OCI-LY3 (cell line): ENCODE measurements at regions not wholly inside any gene's neighbourhood (a gene's known extent, or its start where the extent isn't known, plus 50 kb on each side); places are given as distances from the start of the nearest gene placed in this dataset.

ENCODE experiments used
- H2AFZ ChIP-seq: fragments of 200-600, 300-600 bp; shearing (Covaris generic); 2 replicates; pipeline ENCODE4 v1.6.0; 2014; ENCODE audit warnings: antibody characterized with exemption, low read depth, low read length
- H3K27ac ChIP-seq: fragments of 200-600, 300-600 bp; sonication (generic); 2 replicates; pipeline ENCODE4 v1.5.1; 2014; ENCODE audit warnings: mild to moderate bottlenecking, low read length, moderate library complexity, mixed read lengths
- H3K27me3 ChIP-seq: fragments of 200-600, 300-600 bp; sonication (generic); 2 replicates; pipeline ENCODE4 v1.6.1; 2014; ENCODE audit warnings: low read depth, low read length, mixed read lengths
- H3K36me3 ChIP-seq: fragments of 200-600, 300-600 bp; sonication (generic); replicated peaks from 2 replicates; pipeline ENCODE3; 2014; ENCODE audit warnings: low read depth, low read length, mixed read lengths
- H3K4me1 ChIP-seq: fragments of 300-600, 200-600 bp; sonication (generic); 2 replicates; pipeline ENCODE4 v1.6.1; 2014; ENCODE audit warnings: low read length, mixed read lengths
- H3K4me2 ChIP-seq: fragments of 200-600, 300-600 bp; sonication (generic); 2 replicates; pipeline ENCODE4 v1.6.1; 2014; ENCODE audit warnings: low read length, mixed read lengths
- H3K4me3 ChIP-seq: fragments of 300-600, 200-600 bp; sonication (generic); 2 replicates; pipeline ENCODE4 v1.5.1; 2014; ENCODE audit warnings: antibody characterized with exemption, mild to moderate bottlenecking, low read length, moderate library complexity
- H3K79me2 ChIP-seq: fragments of 300-600, 200-600 bp; shearing (Covaris generic); 2 replicates; pipeline ENCODE4 v1.6.1; 2014; ENCODE audit warnings: mild to moderate bottlenecking, low read length, mixed read lengths
- H3K9ac ChIP-seq: fragments of 300-600, 200-600 bp; shearing (Covaris generic); 2 replicates; pipeline ENCODE4 v1.6.0; 2014; ENCODE audit warnings: mild to moderate bottlenecking, low read length, moderate library complexity
- H3K9me3 ChIP-seq: fragments of 200-600, 300-600 bp; shearing (Covaris generic); 2 replicates; pipeline ENCODE4 v1.6.1; 2014; ENCODE audit warnings: low read length, mixed read lengths; ENCODE audit not compliant: insufficient read depth
- H4K20me1 ChIP-seq: fragments of 200-600, 300-600 bp; sonication (generic); 2 replicates; pipeline ENCODE4 v1.6.1; 2016; ENCODE audit warnings: low read length, mixed read lengths; ENCODE audit not compliant: insufficient read depth
- EZH2phosphoT487 ChIP-seq: fragments of 200-600 bp; shearing (Covaris generic); IDR thresholded peaks from 2 replicates; pipeline ENCODE4 v1.6.1; 2018; ENCODE audit warnings: antibody characterized with exemption, mixed run types, low read depth
- TF ChIP-seq, protein P1 (sequence below): fragments of 200-600, 300-600 bp; sonication (generic); IDR thresholded peaks from 2 replicates; pipeline ENCODE4 v1.5.1; 2014; ENCODE audit warnings: antibody characterized with exemption, low read length, low read depth

DNA sequence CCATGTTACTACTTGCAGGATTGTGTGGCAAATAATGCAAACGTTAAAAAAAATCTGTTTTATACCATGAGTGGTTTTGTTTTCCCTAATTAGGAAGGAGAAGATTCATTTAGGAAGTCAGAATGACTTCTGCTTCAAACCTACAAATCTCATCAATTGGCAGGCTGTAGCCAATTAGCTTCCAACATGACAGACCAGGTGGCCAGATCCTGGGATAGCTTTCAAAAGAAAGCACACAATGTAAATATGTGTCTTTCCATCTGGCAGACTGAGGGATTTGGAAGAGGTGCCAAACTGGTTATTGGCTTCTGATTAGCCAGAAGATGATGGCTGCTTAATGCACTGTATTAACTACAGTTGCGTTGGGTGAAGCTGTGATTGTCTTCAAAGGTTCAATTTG, 432.8 kb downstream of the ANKRD50 start:
- H3K4me2 ChIP-seq: no peak overlapping the region
- no peak overlapping the region for H2AFZ ChIP-seq
- no peaks in the 10 kb centered on the region for H3K9me3 ChIP-seq
- TF ChIP-seq, protein P1, sequence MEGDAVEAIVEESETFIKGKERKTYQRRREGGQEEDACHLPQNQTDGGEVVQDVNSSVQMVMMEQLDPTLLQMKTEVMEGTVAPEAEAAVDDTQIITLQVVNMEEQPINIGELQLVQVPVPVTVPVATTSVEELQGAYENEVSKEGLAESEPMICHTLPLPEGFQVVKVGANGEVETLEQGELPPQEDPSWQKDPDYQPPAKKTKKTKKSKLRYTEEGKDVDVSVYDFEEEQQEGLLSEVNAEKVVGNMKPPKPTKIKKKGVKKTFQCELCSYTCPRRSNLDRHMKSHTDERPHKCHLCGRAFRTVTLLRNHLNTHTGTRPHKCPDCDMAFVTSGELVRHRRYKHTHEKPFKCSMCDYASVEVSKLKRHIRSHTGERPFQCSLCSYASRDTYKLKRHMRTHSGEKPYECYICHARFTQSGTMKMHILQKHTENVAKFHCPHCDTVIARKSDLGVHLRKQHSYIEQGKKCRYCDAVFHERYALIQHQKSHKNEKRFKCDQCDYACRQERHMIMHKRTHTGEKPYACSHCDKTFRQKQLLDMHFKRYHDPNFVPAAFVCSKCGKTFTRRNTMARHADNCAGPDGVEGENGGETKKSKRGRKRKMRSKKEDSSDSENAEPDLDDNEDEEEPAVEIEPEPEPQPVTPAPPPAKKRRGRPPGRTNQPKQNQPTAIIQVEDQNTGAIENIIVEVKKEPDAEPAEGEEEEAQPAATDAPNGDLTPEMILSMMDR: no peak
- no peak for TF ChIP-seq EZH2phosphoT487
- no peaks in the 10 kb centered on the region for H3K36me3 ChIP-seq
- no peaks in the 10 kb centered on the region for H3K4me1 ChIP-seq
- no peak overlapping the region for H3K27ac ChIP-seq
- H3K27me3 ChIP-seq: no peaks in the 10 kb centered on the region
- H3K4me3 ChIP-seq: no peak overlapping the region
- no peaks in the 10 kb centered on the region for H4K20me1 ChIP-seq
- H3K79me2 ChIP-seq: no peaks in the 10 kb centered on the region
- H3K9ac ChIP-seq: no peak overlapping the region

- H2AFZ ChIP-seq: no peak overlapping the region
Observed at GRCh38 chr4:124282301-124282898, 430.1 kb downstream of the ANKRD50 start.

GRCh38 chr4:124288706-124289486, 423.6 kb downstream of the ANKRD50 start:
- H3K4me3 ChIP-seq: no peak overlapping the region
- H3K9ac ChIP-seq: no peak overlapping the region
- no peak overlapping the region for H3K4me2 ChIP-seq
- H4K20me1 ChIP-seq: no peaks in the 10 kb centered on the region
- no peak overlapping the region for H3K27ac ChIP-seq
- H3K27me3 ChIP-seq: no peaks in the 10 kb centered on the region
- no peaks in the 10 kb centered on the region for H3K4me1 ChIP-seq
- H3K36me3 ChIP-seq: no peaks in the 10 kb centered on the region
- no peaks in the 10 kb centered on the region for H3K9me3 ChIP-seq
- TF ChIP-seq, protein P1: no peak
- TF ChIP-seq EZH2phosphoT487: no peak
- no peaks in the 10 kb centered on the region for H3K79me2 ChIP-seq
- no peak overlapping the region for H2AFZ ChIP-seq

More at GRCh38 chr4:124282301-124282898, 430.1 kb downstream of the ANKRD50 start:
- no peak overlapping the region for H3K4me3 ChIP-seq
- H3K9ac ChIP-seq: no peak overlapping the region
- H3K4me2 ChIP-seq: no peak overlapping the region
- no peaks in the 10 kb centered on the region for H3K9me3 ChIP-seq
- TF ChIP-seq, protein P1: no peak
- TF ChIP-seq EZH2phosphoT487: no peak
- no peaks in the 10 kb centered on the region for H3K4me1 ChIP-seq
- H3K36me3 ChIP-seq: no peaks in the 10 kb centered on the region
- no peak overlapping the region for H3K27ac ChIP-seq
- H4K20me1 ChIP-seq: no peaks in the 10 kb centered on the region
- no peaks in the 10 kb centered on the region for H3K27me3 ChIP-seq
- no peaks in the 10 kb centered on the region for H3K79me2 ChIP-seq

DNA sequence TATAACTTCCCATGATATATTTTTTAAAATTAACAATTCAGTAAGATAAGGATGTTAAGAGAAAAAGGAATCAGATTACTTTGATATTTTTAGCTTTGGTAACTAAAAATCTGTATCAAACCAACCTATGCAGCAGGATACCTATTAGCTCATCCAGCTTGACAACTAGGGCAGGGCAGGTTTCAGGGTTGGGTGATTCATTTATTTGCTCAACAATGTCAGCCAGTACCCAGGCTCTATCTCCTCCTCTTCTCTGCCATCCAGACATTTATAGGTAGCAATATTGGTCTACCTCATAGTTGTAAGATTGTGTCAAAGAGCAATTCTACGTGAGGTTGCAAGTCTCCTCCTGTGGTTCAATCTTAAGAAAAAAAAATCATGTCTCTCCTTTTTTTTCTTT, 421.9 kb downstream of the ANKRD50 start:
- H3K36me3 ChIP-seq: no peaks in the 10 kb centered on the region
- H3K9ac ChIP-seq: no peak overlapping the region
- H3K79me2 ChIP-seq: no peaks in the 10 kb centered on the region
- no peaks in the 10 kb centered on the region for H3K4me1 ChIP-seq
- TF ChIP-seq, protein P1: no peak
- no peak for TF ChIP-seq EZH2phosphoT487
- H3K27me3 ChIP-seq: no peaks in the 10 kb centered on the region
- H3K4me2 ChIP-seq: no peak overlapping the region
- no peak overlapping the region for H2AFZ ChIP-seq
- no peaks in the 10 kb centered on the region for H3K9me3 ChIP-seq
- H3K27ac ChIP-seq: no peak overlapping the region
- H3K4me3 ChIP-seq: no peak overlapping the region
- no peaks in the 10 kb centered on the region for H4K20me1 ChIP-seq
